ENCODE measurements at regions not wholly inside any gene's neighbourhood (a gene's known extent, or its start where the extent isn't known, plus 50 kb on each side); places are given as distances from the start of the nearest gene placed in this dataset.

DNA sequence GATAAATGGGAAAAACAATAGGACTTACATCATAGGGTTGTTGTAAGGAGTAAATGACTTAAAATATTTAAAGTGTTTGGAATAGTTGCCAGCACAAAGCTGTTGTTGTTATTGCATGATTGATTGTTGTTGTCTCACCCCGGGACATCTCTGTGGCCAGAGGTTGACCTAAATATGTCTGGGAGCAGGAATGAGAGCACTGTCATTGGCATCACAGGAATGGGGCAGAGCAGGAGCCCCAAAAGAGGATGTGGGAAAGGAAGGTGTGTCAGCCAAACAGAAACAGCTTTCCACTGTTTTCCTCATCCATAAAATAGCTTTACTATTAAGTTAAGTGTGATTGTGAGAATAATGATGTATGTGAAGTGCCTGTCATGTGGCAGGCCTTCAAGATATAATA, 121.6 kb downstream of the TMEM168 start:
- Histone ChIP-seq H3K27ac (ENCODE audit: extremely low read depth, low read depth, low read length) (no peak overlapping the region), H3K9me3 (replicated peaks; ENCODE audit: control insufficient read depth, insufficient read depth, low read depth, low read length) (no peaks in the 10 kb centered on the region), H3K4me1 (replicated peaks in 1 of 2; ENCODE audit: control insufficient read depth in 2 of 2, insufficient read depth in 2 of 2, low read length in 2 of 2) (no peaks in the 10 kb centered on the region), H3K79me2 (ENCODE audit: control insufficient read depth, insufficient read depth, low read length) (no peaks in the 10 kb centered on the region), H3K4me2 (ENCODE audit: insufficient read depth, low read length) (no peak overlapping the region), H3K36me3 (ENCODE audit: control insufficient read depth, insufficient read depth, low read length) (no peaks in the 10 kb centered on the region), H3K27me3 (ENCODE audit: control insufficient read depth in 2 of 2, insufficient read depth in 2 of 2, low read length in 2 of 2) (no peaks in the 10 kb centered on the region), H3K4me3 (no peak overlapping the region), H3K9me1 (ENCODE audit: control insufficient read depth, insufficient read depth, low read length) (no peaks in the 10 kb centered on the region), H4K20me1 (replicated peaks; ENCODE audit: control insufficient read depth, insufficient read depth, low read length) (no peaks in the 10 kb centered on the region), H3K9ac (ENCODE audit: insufficient read depth in 1 of 2, low read depth in 2 of 2, low read length in 2 of 2) (no peak overlapping the region), H2AFZ (ENCODE audit: low read depth, low read length) (no peak overlapping the region)
- ChIA-PET POLR2A (no interaction called here), CTCF (ENCODE audit: low intra/inter-chr PET ratio) (no interaction called here)
- DNase-seq (ENCODE audit: extremely low read depth in 1 of 4, low spot score in 3 of 4) (no peak), ATAC-seq (no peak), FAIRE-seq (no peak)
- no TSS peak for BruUV-seq (replicated peaks)
- in situ Hi-C loops (cut with MboI), result no loop called here
- intact Hi-C loops (cut with micrococcal nuclease), result no loop called here
- WGBS (ENCODE audit: insufficient coverage, low coverage, missing lambda C conversion rate), result 0% methylated on average over 1 of the region's 1 CpG
- TF ChIP-seq, protein P1, sequence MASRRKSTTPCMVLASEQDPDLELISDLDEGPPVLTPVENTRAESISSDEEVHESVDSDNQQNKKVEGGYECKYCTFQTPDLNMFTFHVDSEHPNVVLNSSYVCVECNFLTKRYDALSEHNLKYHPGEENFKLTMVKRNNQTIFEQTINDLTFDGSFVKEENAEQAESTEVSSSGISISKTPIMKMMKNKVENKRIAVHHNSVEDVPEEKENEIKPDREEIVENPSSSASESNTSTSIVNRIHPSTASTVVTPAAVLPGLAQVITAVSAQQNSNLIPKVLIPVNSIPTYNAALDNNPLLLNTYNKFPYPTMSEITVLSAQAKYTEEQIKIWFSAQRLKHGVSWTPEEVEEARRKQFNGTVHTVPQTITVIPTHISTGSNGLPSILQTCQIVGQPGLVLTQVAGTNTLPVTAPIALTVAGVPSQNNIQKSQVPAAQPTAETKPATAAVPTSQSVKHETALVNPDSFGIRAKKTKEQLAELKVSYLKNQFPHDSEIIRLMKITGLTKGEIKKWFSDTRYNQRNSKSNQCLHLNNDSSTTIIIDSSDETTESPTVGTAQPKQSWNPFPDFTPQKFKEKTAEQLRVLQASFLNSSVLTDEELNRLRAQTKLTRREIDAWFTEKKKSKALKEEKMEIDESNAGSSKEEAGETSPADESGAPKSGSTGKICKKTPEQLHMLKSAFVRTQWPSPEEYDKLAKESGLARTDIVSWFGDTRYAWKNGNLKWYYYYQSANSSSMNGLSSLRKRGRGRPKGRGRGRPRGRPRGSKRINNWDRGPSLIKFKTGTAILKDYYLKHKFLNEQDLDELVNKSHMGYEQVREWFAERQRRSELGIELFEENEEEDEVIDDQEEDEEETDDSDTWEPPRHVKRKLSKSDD (conservative IDR thresholded peaks at IDR 0.05; ENCODE audit: low read length), result no peak
- TF ChIP-seq RHOXF2B (CRISPR knock-in tag; conservative IDR thresholded peaks at IDR 0.05), result no peak
- no peak for TF ChIP-seq RBM25 (IDR thresholded peaks at IDR 0.05; ENCODE audit: low read depth, low read length, severe bottlenecking)
- no peak for TF ChIP-seq HOXB6 (CRISPR knock-in tag; IDR thresholded peaks at IDR 0.05; ENCODE audit: borderline replicate concordance)
- TF ChIP-seq, protein P2, sequence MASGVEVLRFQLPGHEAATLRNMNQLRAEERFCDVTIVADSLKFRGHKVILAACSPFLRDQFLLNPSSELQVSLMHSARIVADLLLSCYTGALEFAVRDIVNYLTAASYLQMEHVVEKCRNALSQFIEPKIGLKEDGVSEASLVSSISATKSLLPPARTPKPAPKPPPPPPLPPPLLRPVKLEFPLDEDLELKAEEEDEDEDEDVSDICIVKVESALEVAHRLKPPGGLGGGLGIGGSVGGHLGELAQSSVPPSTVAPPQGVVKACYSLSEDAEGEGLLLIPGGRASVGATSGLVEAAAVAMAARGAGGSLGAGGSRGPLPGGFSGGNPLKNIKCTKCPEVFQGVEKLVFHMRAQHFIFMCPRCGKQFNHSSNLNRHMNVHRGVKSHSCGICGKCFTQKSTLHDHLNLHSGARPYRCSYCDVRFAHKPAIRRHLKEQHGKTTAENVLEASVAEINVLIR (CRISPR knock-in tag; IDR thresholded peaks at IDR 0.05), result no peak
- TF ChIP-seq, protein P3, sequence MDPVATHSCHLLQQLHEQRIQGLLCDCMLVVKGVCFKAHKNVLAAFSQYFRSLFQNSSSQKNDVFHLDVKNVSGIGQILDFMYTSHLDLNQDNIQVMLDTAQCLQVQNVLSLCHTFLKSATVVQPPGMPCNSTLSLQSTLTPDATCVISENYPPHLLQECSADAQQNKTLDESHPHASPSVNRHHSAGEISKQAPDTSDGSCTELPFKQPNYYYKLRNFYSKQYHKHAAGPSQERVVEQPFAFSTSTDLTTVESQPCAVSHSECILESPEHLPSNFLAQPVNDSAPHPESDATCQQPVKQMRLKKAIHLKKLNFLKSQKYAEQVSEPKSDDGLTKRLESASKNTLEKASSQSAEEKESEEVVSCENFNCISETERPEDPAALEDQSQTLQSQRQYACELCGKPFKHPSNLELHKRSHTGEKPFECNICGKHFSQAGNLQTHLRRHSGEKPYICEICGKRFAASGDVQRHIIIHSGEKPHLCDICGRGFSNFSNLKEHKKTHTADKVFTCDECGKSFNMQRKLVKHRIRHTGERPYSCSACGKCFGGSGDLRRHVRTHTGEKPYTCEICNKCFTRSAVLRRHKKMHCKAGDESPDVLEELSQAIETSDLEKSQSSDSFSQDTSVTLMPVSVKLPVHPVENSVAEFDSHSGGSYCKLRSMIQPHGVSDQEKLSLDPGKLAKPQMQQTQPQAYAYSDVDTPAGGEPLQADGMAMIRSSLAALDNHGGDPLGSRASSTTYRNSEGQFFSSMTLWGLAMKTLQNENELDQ (CRISPR knock-in tag; IDR thresholded peaks at IDR 0.05; ENCODE audit: borderline replicate concordance), result no peak
- no peak for TF ChIP-seq ZNF121 (CRISPR knock-in tag; conservative IDR thresholded peaks at IDR 0.05)
- TF ChIP-seq, protein P4, sequence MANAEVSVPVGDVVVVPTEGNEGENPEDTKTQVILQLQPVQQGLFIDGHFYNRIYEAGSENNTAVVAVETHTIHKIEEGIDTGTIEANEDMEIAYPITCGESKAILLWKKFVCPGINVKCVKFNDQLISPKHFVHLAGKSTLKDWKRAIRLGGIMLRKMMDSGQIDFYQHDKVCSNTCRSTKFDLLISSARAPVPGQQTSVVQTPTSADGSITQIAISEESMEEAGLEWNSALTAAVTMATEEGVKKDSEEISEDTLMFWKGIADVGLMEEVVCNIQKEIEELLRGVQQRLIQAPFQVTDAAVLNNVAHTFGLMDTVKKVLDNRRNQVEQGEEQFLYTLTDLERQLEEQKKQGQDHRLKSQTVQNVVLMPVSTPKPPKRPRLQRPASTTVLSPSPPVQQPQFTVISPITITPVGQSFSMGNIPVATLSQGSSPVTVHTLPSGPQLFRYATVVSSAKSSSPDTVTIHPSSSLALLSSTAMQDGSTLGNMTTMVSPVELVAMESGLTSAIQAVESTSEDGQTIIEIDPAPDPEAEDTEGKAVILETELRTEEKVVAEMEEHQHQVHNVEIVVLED (CRISPR knock-in tag; IDR thresholded peaks at IDR 0.05), result no peak
- TF ChIP-seq CBX8 (IDR thresholded peaks at IDR 0.05; ENCODE audit: borderline replicate concordance, extremely low read depth, low read depth, low read length, poor library complexity, severe bottlenecking), result no peak
- TF ChIP-seq ZNF583 (CRISPR knock-in tag; IDR thresholded peaks at IDR 0.05), result no peak
